ENCODE measurements at regions not wholly inside any gene's neighbourhood (a gene's known extent, or its start where the extent isn't known, plus 50 kb on each side); places are given as distances from the start of the nearest gene placed in this dataset.
"Not testable (repeated sequence)": the region's sequence is repeated elsewhere in the genome, so short reads cannot be mapped to it uniquely, and the experiment has no call there.

DNA sequence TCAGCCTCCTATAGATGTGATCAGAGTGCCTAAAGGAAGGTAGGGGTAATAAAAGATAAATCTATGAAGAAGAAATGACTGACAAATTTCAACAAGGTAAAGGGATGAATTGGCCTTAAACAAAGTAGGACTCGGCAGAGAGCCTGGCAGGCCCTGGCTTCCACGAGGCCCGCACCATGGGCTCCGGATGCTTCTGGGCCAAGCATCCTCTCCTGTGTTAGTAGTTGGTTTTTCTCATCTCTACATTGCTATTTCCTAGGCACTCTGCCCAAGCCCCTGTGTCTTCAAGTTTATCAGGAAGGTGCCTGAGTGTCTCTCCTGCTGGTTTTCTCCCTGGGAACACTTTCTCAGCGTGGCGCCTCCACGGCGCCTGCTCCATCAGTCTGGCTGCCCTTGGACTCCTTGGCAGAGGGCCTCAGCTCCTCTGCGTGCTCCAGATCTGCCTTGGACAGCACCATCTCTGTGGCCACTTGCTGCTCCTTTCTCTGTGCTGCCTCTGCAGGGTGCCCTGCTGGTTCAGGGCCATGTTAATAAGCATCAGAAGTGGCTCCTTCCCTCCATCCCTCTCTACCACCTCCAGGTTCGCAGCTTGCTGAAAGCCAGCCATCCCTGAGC, 413.3 kb upstream of the DPP6 start:
- DNase-seq (ENCODE audit: low spot score) = no peak

DNA sequence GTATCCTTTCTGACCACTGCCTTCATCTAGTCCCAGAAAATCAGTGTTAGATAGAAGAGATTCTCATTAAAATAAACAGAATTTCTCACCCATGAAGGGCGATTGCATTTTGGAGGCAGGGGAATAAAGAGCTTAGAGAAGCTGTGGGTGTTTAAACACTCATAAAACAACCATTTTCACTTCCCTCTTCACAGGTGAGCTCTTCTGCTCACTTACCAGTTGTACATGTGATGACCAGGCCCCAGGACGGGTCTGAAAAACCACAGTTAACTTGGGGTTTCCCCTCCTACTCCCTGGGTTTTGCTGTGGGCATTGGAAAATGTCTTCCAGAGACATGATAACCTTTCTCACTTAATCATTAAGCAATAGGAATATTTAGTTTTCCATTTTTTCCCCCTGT, 411.6 kb upstream of the DPP6 start:
- DNase-seq (ENCODE audit: low spot score) = no peak

DNA sequence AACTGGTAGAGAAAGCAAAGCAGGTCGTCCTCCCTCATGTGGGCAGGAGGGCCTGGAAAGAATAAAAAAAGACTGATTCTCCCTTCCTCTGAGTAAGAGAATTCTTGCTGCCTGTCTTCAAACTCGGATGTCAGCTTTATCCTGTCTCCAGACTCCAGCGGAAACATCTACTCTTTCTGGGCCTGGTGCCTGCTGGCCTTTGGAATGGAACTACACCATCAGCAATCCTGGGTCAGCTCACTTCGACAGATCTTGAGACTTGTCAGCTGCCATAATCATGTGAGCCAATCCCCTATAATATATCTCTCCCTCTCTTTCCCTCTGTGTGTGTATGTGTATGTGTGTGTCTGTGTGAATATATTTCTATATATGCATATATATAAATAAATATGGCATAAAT, 411.0 kb upstream of the DPP6 start:
- no peak for DNase-seq (ENCODE audit: low spot score)

DNA sequence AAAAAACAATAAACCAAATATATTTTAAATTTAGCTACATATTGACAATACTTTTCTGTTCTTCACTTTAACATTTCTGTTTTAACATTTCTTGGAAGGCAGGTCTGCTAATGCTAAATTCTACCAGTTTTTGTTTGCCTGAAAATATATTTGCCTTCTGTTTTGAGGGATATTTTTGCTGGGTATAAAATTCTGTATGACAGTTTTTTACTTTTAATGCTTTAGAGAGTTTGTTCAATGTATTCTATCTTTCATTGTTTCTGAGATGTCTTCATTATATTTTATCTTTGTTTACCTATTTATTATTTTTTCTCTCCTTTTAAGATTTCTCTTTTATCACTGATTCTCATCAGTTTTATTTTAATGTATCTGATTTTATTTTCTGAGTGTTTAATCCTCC, 409.2 kb upstream of the DPP6 start:
- DNase-seq (ENCODE audit: low spot score) = no peak

DNA sequence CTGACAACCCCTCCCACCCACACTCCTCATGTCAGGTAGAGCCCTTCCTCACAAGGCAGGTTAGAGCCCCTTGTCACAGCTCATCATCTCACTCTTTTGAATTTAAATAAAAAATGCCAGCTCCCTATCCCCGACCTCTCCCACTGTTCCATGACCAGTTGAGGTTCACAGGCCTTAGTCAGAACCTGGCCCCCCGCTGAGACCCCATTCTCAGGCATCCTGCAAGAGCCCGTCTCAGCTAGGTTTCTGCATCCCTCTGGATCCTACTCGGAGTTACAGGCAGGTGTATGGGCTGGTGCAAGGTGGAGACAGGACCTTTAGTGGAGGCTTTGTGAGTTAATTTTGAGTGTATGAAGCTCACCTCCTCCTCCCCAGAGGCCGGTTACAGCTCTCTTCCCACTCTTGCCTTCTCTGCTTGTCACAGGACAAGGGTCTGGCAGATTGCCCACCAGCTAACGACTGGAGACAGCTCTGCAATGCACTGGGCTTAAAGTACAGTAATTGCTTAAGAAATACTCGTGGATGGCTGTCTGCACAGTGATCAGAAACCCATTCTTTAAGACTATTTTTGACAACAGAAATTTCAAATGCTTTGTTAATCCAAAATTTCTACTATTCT, 394.9 kb upstream of the DPP6 start:
- DNase-seq (ENCODE audit: low spot score) = no peak

DNA sequence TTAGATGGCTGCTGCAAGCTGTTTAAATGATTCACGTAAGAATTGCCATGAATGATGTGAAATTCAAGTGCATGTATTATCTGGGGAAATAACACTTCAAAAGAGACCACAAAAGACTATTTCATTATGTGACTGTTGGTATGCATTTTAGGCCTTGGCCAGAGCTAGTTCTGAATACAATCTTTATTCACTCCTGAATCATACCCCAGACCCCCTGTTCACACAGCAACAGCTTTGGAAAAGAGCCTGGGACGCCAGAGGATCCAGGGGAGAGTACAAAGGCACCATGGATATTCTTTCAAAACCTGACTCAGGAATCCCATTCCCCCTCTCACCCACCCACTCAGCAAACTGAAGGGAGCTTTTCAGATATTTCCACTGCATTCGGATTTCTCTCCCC, 377.1 kb upstream of the DPP6 start:
- no peak for DNase-seq (ENCODE audit: low spot score)

DNA sequence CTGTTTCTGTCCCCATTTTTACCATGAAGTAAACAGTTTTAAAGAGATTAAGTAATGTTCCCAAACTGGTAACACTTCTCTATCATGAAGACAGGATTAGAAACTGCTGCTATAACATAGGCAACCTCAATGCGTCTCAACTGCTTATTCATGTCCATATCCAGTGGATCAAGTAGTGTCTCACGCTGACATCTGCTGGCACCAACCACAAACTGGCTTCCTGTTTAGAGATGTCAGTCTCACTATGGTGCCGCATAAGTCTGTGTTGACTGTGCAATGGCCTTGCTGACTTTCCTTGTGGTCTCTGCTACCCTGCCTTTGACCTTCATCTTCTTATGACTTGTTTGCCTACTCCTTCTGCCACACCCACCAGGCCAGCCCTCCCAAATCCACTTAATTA, 369.6 kb upstream of the DPP6 start:
- DNase-seq (ENCODE audit: low spot score) = no peak

DNA sequence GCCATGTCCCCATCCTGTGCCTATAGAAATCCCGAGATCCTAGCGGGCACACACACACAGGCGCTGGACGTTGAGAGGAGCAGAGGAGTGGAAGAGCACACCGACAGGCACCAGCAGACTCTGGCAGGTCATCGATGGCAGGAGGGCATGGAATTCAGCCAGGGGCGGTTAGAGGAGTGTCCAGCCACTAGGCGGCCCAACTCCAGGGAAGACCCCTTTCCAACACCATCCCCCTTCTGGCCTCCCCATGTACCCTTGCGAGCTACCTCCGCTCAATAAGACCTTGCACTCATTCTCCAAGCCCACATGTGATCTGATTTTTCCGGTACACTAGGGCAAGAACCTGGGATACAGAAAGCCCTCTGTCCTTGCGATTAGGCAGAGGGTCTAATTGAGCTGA, 356.0 kb upstream of the DPP6 start:
- DNase-seq (ENCODE audit: low spot score) = no peak

DNA sequence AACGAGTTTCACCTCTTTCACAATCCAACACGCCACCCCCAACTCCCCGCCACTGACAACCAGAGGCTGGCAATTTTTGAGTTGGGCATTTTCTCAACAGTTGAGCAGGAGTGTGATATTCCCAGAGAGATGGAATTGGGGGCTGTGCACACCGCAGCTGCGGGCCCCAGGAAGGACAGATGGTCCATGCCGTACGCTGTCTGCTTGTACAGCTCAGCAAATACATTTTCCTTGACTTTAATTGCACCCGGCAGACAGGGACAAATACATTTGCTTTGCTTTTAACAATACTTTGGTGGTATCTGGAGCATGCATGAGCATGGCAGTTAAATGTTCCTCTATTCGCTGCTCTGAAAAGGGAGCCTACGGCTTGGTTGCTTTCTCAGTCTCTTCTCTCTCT, 354.2 kb upstream of the DPP6 start:
- DNase-seq (ENCODE audit: low spot score) = no peak

DNA sequence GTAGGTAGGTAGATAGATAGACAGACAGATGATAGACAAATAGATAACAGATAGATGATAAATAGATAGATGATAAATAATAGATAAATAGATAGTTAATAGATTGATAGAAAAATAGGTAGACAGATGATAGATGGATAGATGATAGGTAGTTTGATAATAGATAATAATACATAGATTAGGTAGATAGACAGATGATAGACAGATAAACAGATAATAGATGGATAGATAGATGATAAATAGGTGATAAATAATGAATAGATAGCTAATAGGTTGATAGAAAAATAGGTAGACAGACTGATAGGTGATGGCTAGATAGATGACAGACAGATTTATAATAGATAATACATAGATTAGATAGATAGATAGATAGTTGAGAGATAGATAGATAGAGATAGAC, 350.5 kb upstream of the DPP6 start:
- no peak for DNase-seq (ENCODE audit: low spot score)

DNA sequence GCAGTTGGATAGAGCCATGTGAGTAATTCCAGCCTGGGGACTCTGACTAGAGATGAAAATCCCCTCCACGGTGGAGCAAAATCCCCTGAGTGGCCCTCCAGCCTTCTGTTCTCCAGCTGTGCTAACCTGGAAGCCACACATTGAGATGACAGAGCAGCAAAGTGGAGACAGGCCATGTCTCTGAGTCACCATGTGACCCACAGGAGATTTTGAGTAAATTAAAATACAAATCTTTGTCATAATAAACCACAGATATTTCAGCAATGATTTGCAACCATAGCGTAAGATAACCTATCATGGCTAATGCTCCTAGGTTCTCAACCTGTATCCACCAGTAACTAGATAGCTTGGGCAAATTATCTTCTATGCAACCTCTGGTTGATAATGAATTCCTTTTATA, 328.3 kb upstream of the DPP6 start:
- not testable (repeated sequence) for DNase-seq (ENCODE audit: low spot score)

DNA sequence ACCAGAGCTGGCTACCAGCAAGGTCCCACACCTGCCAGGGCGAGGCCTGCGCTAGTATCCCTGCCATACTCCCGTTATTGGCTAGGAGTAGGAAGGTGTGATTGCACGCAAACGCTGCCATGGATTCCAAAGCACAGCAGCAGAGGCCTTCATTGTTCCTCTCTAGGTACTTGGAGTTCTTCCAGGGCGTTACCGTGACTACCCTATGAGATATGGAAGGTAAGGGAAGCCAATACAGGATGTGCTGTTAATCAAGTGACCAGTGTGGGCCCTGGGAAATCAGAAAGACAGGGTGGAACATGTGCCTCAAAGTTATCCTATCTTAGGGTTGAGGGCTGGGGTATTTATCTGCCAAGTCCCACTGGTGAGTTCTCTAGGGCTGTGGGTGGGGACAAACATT, 320.7 kb upstream of the DPP6 start:
- not testable (repeated sequence) for DNase-seq (ENCODE audit: low spot score)

DNA sequence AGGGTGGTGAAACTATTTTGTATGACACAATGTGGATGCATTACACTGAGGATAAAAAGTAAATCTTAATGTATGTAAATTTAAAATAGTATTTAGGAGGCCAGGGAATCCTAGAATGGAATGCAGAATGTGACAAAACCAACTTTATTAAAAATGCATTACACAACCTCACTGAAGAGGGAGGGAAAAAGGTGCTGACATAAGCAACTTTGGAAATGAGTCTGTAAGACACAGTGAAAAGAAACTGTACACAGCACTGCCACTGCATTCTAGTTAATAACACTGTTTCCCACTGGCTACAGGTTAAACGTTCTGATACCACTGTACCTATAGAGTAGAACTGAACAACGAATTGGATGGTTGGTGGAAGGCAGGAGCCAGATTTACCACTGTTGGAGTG, 308.8 kb upstream of the DPP6 start:
- DNase-seq (ENCODE audit: low spot score) = not testable (repeated sequence)

DNA sequence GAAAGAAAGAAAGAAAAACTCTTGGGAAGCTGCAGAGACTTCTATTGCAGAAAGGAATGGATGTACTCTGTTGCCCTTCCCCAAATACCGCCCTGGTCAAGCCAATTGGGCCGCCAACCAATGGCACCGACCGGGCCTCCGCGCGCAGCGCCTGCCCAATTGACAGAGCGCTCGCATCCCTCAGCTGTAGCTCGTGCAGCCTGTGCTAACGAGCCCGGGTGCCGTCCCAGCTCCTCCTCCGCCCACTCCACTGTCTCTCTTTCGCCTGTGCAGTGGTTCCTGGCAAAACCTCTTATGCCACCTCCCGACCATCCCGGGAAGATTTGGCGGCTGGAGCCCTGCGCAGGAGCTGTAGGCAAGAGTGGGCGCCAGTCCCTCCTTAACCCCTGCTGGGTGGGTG, 304.2 kb upstream of the DPP6 start:
- peak; percentile 55 for DNase-seq (ENCODE audit: low spot score)

DNA sequence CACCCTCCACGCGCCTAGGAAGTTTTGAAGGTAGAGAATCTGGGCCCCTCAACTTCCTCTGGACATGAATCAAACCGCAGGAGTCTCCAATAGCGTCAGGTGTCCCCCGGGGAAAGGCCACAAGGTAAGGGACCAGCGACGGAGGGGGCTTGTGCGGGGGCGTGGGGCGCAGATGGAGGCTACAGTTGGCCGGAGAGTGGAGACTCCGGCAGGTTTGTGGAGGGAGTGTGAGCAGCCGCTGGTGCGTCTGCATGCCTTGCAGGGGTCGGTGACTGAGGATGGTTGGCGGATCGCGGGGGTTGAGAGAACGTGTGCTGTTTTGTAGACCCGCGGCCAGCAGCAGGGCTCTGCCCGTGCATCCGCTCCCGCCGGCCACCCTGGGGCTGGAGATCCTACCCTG, 303.3 kb upstream of the DPP6 start:
- peak; percentile 45 for DNase-seq (ENCODE audit: low spot score)

DNA sequence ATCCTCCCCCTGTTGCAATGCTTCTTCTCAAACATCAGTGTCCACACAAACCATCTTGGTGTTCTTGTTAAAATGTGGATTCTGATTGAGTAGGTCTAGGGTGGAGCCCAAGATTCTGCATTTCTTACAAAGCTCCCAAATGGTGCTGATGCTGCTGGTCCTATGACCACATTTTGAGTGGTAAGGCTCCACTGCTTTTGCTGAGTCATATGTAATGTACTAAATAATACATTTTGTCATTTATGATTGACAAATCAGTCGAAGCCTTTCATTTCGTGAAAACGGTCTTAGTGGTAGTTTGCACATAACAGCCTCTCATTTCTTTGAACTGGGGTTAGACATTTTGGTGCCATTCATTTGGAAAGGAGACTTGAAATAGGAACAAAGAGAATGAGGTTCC, 286.3 kb upstream of the DPP6 start:
- not testable (repeated sequence) for DNase-seq (ENCODE audit: low spot score)

DNA sequence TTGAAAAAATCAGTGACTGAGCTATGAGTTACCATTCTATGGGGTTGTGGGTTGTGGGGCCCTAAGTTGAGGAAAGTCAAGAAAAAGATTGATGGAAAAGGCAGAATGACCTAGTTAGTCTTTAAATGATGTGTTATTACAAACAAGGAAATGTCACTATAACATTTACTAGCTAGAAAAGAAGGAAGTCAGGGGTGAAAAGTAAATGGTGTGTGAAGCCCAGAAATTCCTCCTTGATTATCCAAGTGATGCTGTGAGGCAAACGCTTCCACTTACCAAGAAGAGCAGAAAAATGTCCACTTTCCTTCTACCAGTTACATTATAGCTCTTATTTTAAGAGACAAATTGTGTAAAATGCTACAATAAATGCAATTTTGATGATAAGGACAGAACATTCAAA, 285.3 kb upstream of the DPP6 start:
- not testable (repeated sequence) for DNase-seq (ENCODE audit: low spot score)

DNA sequence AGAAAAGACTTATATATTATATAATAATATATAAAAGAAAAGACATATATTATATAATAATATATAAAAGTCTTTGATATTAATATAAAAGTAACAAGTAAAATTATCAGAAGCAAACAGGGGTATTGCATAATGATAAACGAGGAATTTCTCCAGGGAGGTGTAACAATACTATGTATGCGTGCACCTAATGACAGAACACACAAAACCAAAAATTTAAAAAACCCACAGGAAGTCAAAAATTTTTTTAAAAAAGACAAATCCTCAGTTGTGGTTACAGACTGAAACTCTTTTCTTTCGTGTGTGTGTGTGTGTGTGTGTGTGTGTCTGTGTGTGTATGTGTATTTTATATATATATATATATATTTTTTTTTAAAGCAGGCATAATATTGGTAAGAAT, 279.2 kb upstream of the DPP6 start:
- DNase-seq (ENCODE audit: low spot score) = no peak

DNA sequence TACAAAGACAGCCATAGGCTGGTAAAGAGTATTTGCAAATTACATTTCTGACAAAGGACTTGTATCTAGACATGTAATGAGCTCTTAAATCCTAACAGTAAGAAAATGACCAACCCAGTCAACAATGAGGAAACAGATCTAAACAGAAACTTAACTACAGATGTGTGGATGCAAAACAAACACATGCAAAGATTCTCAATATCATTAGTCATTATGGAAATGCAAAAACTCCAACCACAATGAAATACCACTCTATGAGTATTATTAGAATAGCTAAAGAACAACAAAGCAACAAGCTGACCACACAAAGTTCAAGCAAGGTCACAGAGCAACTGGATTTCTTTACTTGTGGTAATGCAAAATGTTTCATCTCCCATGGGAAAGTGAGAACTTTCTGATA, 275.3 kb upstream of the DPP6 start:
- DNase-seq (ENCODE audit: low spot score) = not testable (repeated sequence)

DNA sequence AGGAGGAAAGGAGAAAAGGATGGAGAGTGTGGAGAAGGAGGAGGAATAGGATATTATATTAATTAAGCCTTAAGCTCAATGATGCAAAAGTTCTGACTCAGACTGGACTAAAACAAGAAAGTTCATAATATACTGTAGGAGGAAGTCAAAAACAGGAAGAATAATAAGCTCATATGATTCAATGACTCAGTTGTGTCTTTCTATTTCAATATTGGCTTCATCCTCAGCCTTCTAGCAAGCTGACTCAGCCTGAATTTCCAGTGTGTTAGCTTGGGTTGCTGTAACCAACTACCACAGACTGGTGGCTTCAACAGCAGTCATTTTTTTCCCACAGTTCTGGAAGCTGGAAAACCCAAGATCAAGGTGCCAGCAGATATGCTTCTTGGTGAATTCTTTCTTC, 254.8 kb upstream of the DPP6 start:
- DNase-seq (ENCODE audit: low spot score) = not testable (repeated sequence)

DNA sequence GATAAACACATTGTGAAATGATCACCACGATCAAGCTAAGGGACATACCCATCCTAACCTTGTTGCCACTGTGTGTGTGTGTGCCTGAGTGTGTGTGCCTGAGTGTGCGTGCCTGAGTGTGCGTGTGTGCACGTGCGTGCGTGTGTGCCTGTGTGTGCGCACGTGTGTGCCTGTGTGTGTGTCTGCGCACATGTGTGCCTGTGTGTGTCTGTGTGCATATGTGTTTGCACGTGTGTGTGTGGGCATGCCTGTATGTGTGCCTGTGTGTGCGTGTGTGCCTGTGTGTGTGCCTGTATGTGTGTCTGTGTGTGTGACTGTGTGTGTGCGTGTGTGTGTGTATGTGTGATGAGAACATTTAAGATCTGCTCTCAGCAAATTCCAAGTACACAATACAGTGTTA, 244.1 kb upstream of the DPP6 start:
- no peak for DNase-seq (ENCODE audit: low spot score)

DNA sequence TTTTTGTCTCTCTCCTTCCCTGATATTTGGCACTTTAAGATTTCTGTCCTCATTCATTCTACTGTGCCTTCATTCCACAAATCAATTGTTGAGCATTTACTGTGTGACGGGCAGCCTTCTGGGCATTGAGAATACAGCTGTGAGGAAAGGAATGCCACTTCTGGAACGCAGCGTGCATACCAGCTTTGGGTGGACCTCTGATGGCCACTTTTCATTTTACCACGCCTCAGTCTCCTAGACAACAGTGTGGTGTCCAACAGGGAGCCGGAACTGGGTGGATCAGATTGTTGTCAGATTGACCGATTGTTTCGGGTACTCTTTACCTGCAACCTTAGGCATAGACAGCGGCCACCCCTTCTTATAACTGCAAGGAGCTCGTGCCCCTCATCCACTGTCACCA, 222.7 kb upstream of the DPP6 start:
- DNase-seq (ENCODE audit: low spot score) = no peak

DNA sequence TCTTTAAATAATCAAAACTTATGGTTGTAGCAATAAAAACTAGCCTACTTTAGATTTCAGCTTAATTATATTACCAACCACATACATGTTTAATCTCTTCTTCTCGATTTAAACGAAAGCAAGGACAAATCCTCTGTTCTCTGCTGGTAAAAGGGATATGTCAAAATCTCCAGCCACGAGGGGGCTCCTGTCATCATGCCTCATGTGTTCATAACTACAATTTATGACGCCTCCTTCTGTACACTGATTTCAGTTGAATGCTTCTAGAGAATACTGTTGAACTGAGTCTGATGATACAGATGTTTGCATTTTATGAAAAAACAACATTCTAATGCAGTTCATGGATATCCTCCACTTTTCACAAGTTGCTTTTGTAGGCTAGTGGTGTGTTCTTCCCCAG, 220.0 kb upstream of the DPP6 start:
- no peak for DNase-seq (ENCODE audit: low spot score)

DNA sequence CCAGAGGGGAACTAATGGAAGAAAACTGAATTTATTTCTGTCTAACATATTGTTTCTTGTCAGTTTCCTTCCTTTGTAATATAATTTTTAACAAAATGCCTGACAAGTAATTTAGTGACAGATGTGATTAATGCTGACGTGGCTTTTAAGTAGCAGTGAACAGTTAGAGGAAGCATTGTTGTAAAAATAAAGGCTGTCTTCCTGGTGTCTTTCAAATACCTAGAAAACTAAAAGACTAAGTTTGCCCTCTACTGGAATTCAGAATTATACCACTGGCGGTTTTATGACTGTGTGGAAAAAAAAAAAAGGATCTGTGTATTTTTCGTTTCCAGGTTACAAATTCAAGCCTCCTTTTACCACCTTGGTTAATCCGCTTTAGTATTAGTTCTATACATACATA, 217.1 kb upstream of the DPP6 start:
- no peak for DNase-seq (ENCODE audit: low spot score)
